DND-41 (cell line): ENCODE measurements at regions not wholly inside any gene's neighbourhood (a gene's known extent, or its start where the extent isn't known, plus 50 kb on each side); places are given as distances from the start of the nearest gene placed in this dataset.

Experiments
- ATAC-seq: fragments of 200-7000 bp; cut with Tn5 transposase; 3 replicates; pipeline ENCODE4 v1.9.1; 2021; ENCODE audit warnings: low read depth; ENCODE audit not compliant: insufficient read depth
- DNase-seq: peaks from one replicate; pipeline ENCODE4 v3.0.0-alpha.2; 2020
- H2AFZ ChIP-seq: 2 replicates; pipeline ENCODE4 v1.6.0; 2012; ENCODE audit warnings: low read depth, low read length
- H3K27ac ChIP-seq: 2 replicates; pipeline ENCODE4 v1.5.1; 2012; ENCODE audit warnings: low read length, inconsistent platforms
- H3K27me3 ChIP-seq: fragments of 200-600 bp; sonication (generic); 2 replicates; pipeline ENCODE4 v1.6.0; 2012; ENCODE audit warnings: low read length, mild to moderate bottlenecking, inconsistent platforms; ENCODE audit not compliant: insufficient read depth, poor library complexity
- H3K36me3 ChIP-seq: 2 replicates; pipeline ENCODE4 v1.5.1; 2012; ENCODE audit warnings: low read length, inconsistent platforms; ENCODE audit not compliant: insufficient read depth
- H3K4me1 ChIP-seq: 2 replicates; pipeline ENCODE4 v1.5.1; 2012; ENCODE audit warnings: mild to moderate bottlenecking, low read length; ENCODE audit not compliant: insufficient read depth
- H3K4me2 ChIP-seq: 2 replicates; pipeline ENCODE4 v1.6.0; 2012; ENCODE audit warnings: mild to moderate bottlenecking, moderate library complexity, low read length, inconsistent platforms; ENCODE audit not compliant: insufficient read depth
- H3K4me3 ChIP-seq, 2 experiments: fragments of 200-600 bp in 1 of 2; shearing (Covaris generic) in 1 of 2; 2 replicates each; pipeline ENCODE4 v1.5.1; 2012 to 2016; ENCODE audit warnings: inconsistent platforms in 2 of 2, low read length in 2 of 2, mild to moderate bottlenecking in 2 of 2, low read depth in 1 of 2, moderate library complexity in 1 of 2
- H3K79me2 ChIP-seq: 2 replicates; pipeline ENCODE4 v1.6.0; 2012; ENCODE audit warnings: low read length, inconsistent platforms; ENCODE audit not compliant: insufficient read depth
- H3K9ac ChIP-seq: 2 replicates; pipeline ENCODE4 v1.6.0; 2012; ENCODE audit warnings: low read depth, mild to moderate bottlenecking, inconsistent platforms, low read length, moderate library complexity
- H3K9me3 ChIP-seq: 2 replicates; pipeline ENCODE4 v1.5.1; 2012; ENCODE audit warnings: low read length, moderate library complexity, mild to moderate bottlenecking, inconsistent platforms; ENCODE audit not compliant: insufficient read depth, severe bottlenecking
- H4K20me1 ChIP-seq: 2 replicates; pipeline ENCODE4 v1.6.0; 2012; ENCODE audit warnings: low read length; ENCODE audit not compliant: insufficient read depth
- CTCF ChIP-seq: IDR thresholded peaks from 2 replicates; pipeline ENCODE4 v1.5.1; 2012; ENCODE audit warnings: borderline replicate concordance, low read length, moderate library complexity, mild to moderate bottlenecking; ENCODE audit not compliant: poor library complexity, severe bottlenecking; ENCODE audit errors: extremely low read depth
- EZH2 ChIP-seq: IDR thresholded peaks from 3 replicates; pipeline ENCODE4 v1.6.1; 2012; ENCODE audit warnings: borderline replicate concordance, low read depth, mild to moderate bottlenecking, moderate library complexity, low read length, inconsistent platforms; ENCODE audit not compliant: severe bottlenecking

GRCh38 chr2:239459606-239460005 lies 58.8 kb upstream of the HDAC4 start:
- H4K20me1 ChIP-seq: no peaks in the 10 kb centered on the region
- H3K27ac ChIP-seq: no peak overlapping the region
- H2AFZ ChIP-seq: no peak overlapping the region
- H3K9ac ChIP-seq: no peak overlapping the region
- no peaks in the 10 kb centered on the region for H3K36me3 ChIP-seq
- H3K79me2 ChIP-seq: no peaks in the 10 kb centered on the region
- no peaks in the 10 kb centered on the region for H3K9me3 ChIP-seq
- H3K4me1 ChIP-seq: no peaks in the 10 kb centered on the region
- H3K4me2 ChIP-seq: no peak overlapping the region
- ATAC-seq (no peak), DNase-seq (no peak)
- H3K4me3 ChIP-seq: no peak overlapping the region
- TF ChIP-seq EZH2 (no peak), CTCF (no peak)
- H3K27me3 ChIP-seq: no peaks in the 10 kb centered on the region

- H3K4me2 ChIP-seq: no peak overlapping the region
- no peak overlapping the region for H2AFZ ChIP-seq
- H3K9me3 ChIP-seq: peaks cover 2% of the 10 kb centered on the region
- ATAC-seq (no peak), DNase-seq (no peak)
- H3K4me3 ChIP-seq: no peak overlapping the region
- H4K20me1 ChIP-seq: no peaks in the 10 kb centered on the region
- no peaks in the 10 kb centered on the region for H3K79me2 ChIP-seq
- no peaks in the 10 kb centered on the region for H3K36me3 ChIP-seq
- no peak overlapping the region for H3K27ac ChIP-seq
- H3K9ac ChIP-seq: no peak overlapping the region
- no peaks in the 10 kb centered on the region for H3K27me3 ChIP-seq
- H3K4me1 ChIP-seq: no peaks in the 10 kb centered on the region
- TF ChIP-seq EZH2 (no peak), CTCF (no peak)
Observed at GRCh38 chr2:239459056-239459455, 58.2 kb upstream of the HDAC4 start.

GRCh38 chr2:239457586-239458445 lies 57.0 kb upstream of the HDAC4 start:
- no peak overlapping the region for H3K27ac ChIP-seq
- H2AFZ ChIP-seq: no peak overlapping the region
- no peak overlapping the region for H3K4me2 ChIP-seq
- H3K36me3 ChIP-seq: no peaks in the 10 kb centered on the region
- peak; percentile 1 for DNase-seq
- H4K20me1 ChIP-seq: no peaks in the 10 kb centered on the region
- no peak for ATAC-seq
- H3K9me3 ChIP-seq: peaks cover 8% of the 10 kb centered on the region
- TF ChIP-seq EZH2 (no peak), CTCF (no peak)
- H3K9ac ChIP-seq: no peak overlapping the region
- no peaks in the 10 kb centered on the region for H3K4me1 ChIP-seq
- H3K79me2 ChIP-seq: no peaks in the 10 kb centered on the region
- no peaks in the 10 kb centered on the region for H3K27me3 ChIP-seq
- no peak overlapping the region for H3K4me3 ChIP-seq

- Histone ChIP-seq H3K9ac (no peak overlapping the region), H3K36me3 (no peaks in the 10 kb centered on the region), H3K79me2 (no peaks in the 10 kb centered on the region), H3K27ac (no peak overlapping the region), H3K9me3 (peaks cover 11% of the 10 kb centered on the region), H3K27me3 (no peaks in the 10 kb centered on the region), H4K20me1 (no peaks in the 10 kb centered on the region), H3K4me1 (no peaks in the 10 kb centered on the region), H2AFZ (no peak overlapping the region), H3K4me2 (no peak overlapping the region), H3K4me3 (no peak overlapping the region)
- peak; percentile 2 for DNase-seq
- no peak for ATAC-seq
- no peak for TF ChIP-seq CTCF
- no peak for TF ChIP-seq EZH2
Observed at GRCh38 chr2:239456940-239457339, 56.1 kb upstream of the HDAC4 start.
